Liver (tissue), 8 donors: ENCODE measurements at regions not wholly inside any gene's neighbourhood (a gene's known extent, or its start where the extent isn't known, plus 50 kb on each side); places are given as distances from the start of the nearest gene placed in this dataset.

Source experiments
- DNase-seq: peaks from one replicate; pipeline ENCODE4 v3.0.0-alpha.2; 2017; ENCODE audit warnings: low spot score
- H3K27ac ChIP-seq, 2 donors: one replicate each; pipeline ENCODE4 v1.7.0; 2013; ENCODE audit warnings: inconsistent platforms in 2 of 2, low read length in 2 of 2, control low read depth in 1 of 2, low read depth in 1 of 2, mild to moderate bottlenecking in 1 of 2
- H3K27me3 ChIP-seq, 4 donors: one replicate each; pipeline versions ENCODE4 v1.6.1 to v1.7.0; 2013; ENCODE audit warnings: low read length in 3 of 4, inconsistent platforms in 1 of 4, mild to moderate bottlenecking in 1 of 4, moderate library complexity in 1 of 4; ENCODE audit not compliant: control insufficient read depth in 4 of 4, insufficient read depth in 4 of 4
- H3K36me3 ChIP-seq, 4 donors: one replicate each; pipeline versions ENCODE4 v1.6.1 to v1.7.0; 2013; ENCODE audit warnings: low read length in 3 of 4, mild to moderate bottlenecking in 3 of 4, low read depth in 1 of 4, moderate library complexity in 1 of 4; ENCODE audit not compliant: control insufficient read depth in 4 of 4, insufficient read depth in 3 of 4
- H3K4me1 ChIP-seq, 4 donors: one replicate each; pipeline versions ENCODE4 v1.6.1 to v1.7.0; 2013; ENCODE audit warnings: low read length in 3 of 4, mild to moderate bottlenecking in 3 of 4, moderate library complexity in 1 of 4; ENCODE audit not compliant: control insufficient read depth in 4 of 4, insufficient read depth in 4 of 4
- H3K4me3 ChIP-seq, 3 donors: one replicate each; pipeline versions ENCODE4 v1.6.1 to v1.7.0; 2013; ENCODE audit warnings: low read length in 3 of 3, control low read depth in 1 of 3, low read depth in 1 of 3, mild to moderate bottlenecking in 1 of 3
- H3K9ac ChIP-seq, 2 donors: one replicate each; pipeline ENCODE4 v1.7.0; 2013; ENCODE audit warnings: low read length in 2 of 2, mild to moderate bottlenecking in 2 of 2, moderate library complexity in 2 of 2, control low read depth in 1 of 2, low read depth in 1 of 2
- H3K9me3 ChIP-seq, 4 donors: one replicate each; pipeline versions ENCODE4 v1.6.1 to v1.7.0; 2013; ENCODE audit warnings: low read length in 3 of 4; ENCODE audit not compliant: control insufficient read depth in 4 of 4
- EGR1 ChIP-seq, 2 donors: IDR thresholded peaks; 2 replicates each; pipeline ENCODE4 v1.6.1; 2016 to 2018; ENCODE audit warnings: antibody characterized with exemption in 2 of 2, low read depth in 2 of 2
- FOXA1 ChIP-seq: IDR thresholded peaks from 2 replicates; pipeline ENCODE4 v1.6.1; 2016; ENCODE audit warnings: antibody characterized with exemption
- FOXA2 ChIP-seq: IDR thresholded peaks from 2 replicates; pipeline ENCODE4 v1.6.1; 2016; ENCODE audit warnings: antibody characterized with exemption
- GABPA ChIP-seq, 2 donors: IDR thresholded peaks in 1 of 2; conservative IDR thresholded peaks in 1 of 2; 2 replicates each; pipeline ENCODE4 v1.6.1; 2016; ENCODE audit warnings: antibody characterized with exemption in 2 of 2, mild to moderate bottlenecking in 1 of 2, moderate library complexity in 1 of 2
- HNF4A ChIP-seq, 2 donors: conservative IDR thresholded peaks; 2 replicates each; pipeline ENCODE4 v1.6.1; 2016; ENCODE audit warnings: antibody characterized with exemption in 2 of 2, mild to moderate bottlenecking in 2 of 2
- HNF4G ChIP-seq: IDR thresholded peaks from 2 replicates; pipeline ENCODE4 v1.6.1; 2016; ENCODE audit warnings: antibody characterized with exemption
- JUND ChIP-seq, 2 donors: IDR thresholded peaks; 2 replicates each; pipeline ENCODE4 v1.6.1; 2016; ENCODE audit warnings: antibody characterized with exemption in 2 of 2
- NR2F2 ChIP-seq: IDR thresholded peaks from 2 replicates; pipeline ENCODE4 v1.6.1; 2016; ENCODE audit warnings: antibody characterized with exemption
- RAD21 ChIP-seq, 2 donors: IDR thresholded peaks; 2 replicates each; pipeline ENCODE4 v1.6.1; 2016; ENCODE audit warnings: antibody characterized with exemption in 2 of 2, mild to moderate bottlenecking in 2 of 2
- RXRA ChIP-seq, 2 donors: IDR thresholded peaks; 2 replicates each; pipeline ENCODE4 v1.6.1; 2017 to 2018; ENCODE audit warnings: antibody characterized with exemption in 2 of 2, mild to moderate bottlenecking in 1 of 2
- SP1 ChIP-seq: IDR thresholded peaks from 2 replicates; pipeline ENCODE4 v1.6.1; 2018; ENCODE audit warnings: antibody characterized with exemption, mild to moderate bottlenecking
- TAF1 ChIP-seq: conservative IDR thresholded peaks from 2 replicates; pipeline ENCODE4 v1.6.1; 2016; ENCODE audit warnings: antibody characterized with exemption, mild to moderate bottlenecking
- YY1 ChIP-seq: IDR thresholded peaks from 2 replicates; pipeline ENCODE4 v1.6.1; 2016; ENCODE audit warnings: antibody characterized with exemption, mild to moderate bottlenecking
- WGBS: extraction: QIAGEN DNeasy Blood & Tissue Kit; methylation state at CpG from one replicate; pipeline ENCODE4 v1.1.7; 2013; 5-methylcytosine and 5-hydroxymethylcytosine counted together
- TF ChIP-seq, protein P1 (sequence below): fragments of 150-350 bp; IDR thresholded peaks from 2 replicates; pipeline ENCODE4 v1.5.1; 2017; ENCODE audit warnings: improper control_type of control experiment, low read depth, low read length; ENCODE audit not compliant: missing input control
- TF ChIP-seq, protein P2 (sequence below): IDR thresholded peaks from 2 replicates; pipeline ENCODE4 v1.6.1; 2016; ENCODE audit warnings: antibody characterized with exemption, mild to moderate bottlenecking
- TF ChIP-seq, protein P3 (sequence below): IDR thresholded peaks from 2 replicates; pipeline ENCODE4 v1.6.1; 2016; ENCODE audit warnings: antibody characterized with exemption
- TF ChIP-seq, protein P4 (sequence below): IDR thresholded peaks from 2 replicates; pipeline ENCODE4 v1.6.1; 2016; ENCODE audit warnings: antibody characterized with exemption
- TF ChIP-seq, protein P5 (sequence below): IDR thresholded peaks from 2 replicates; pipeline ENCODE4 v1.6.1; 2016; ENCODE audit warnings: antibody characterized with exemption
- donor health status: healthy.
- donor health status: healthy.
- donor health status: healthy.
- donor health status: healthy.
- donor health status: healthy.

DNA sequence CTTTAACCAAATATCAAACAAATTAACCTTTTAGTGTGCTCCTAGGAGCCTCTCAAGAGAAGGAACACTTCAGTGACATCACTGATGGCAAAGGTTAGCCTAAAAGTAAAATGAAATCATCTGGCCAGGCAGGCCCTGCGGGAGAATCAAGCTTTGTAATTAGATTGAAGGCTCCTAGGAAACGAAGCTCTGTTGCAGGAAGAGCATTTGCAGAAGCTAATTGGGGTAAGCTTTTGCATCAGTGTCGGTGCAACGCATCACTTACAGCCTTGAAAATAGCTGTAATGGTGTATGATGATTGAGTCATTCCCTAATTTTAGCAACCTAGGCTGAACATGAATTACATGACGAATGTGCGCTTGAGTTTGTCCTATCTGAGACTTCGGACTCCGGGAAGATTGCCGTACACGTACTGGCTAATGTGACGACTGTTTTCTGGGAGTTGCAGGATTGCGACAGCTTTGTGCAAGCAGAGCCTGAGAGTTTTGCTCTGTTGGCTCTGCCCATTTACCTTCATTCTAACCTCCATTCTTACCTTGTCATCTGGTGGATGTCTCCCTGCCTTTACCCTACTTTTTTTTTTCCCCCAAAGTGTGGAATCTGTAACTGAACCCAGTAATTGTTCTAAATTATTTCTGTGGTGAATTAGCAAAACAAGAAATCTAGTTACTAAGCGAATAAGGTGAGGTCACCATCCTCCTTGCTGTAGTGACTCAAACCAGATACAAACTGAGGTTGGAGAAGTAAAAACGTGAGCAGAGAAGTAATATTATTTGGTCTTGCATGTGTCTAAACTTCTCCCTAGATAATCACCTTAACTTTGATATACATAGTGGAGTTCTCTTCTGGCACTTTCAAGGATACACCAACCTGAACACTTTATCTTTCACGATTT lies 675.9 kb upstream of the CITED2 start:
- Histone ChIP-seq H3K9ac (no peak overlapping the region), H3K9me3 (no peaks in the 10 kb centered on the region), H3K36me3 (no peaks in the 10 kb centered on the region), H3K4me3 (no peak overlapping the region), H3K27me3 (no peaks in the 10 kb centered on the region), H3K4me1 (peaks cover 0 to 12% (median 1%) of the 10 kb centered on the region in 4 donors), H3K27ac (peak overlapping the region; percentile 76 to 89)
- TF ChIP-seq GABPA (IDR thresholded peaks at IDR 0.05 in 1 of 2, conservative IDR thresholded peaks at IDR 0.05 in 1 of 2) = peak in 1 of 2 donors; percentile 60
- TF ChIP-seq, protein P1, sequence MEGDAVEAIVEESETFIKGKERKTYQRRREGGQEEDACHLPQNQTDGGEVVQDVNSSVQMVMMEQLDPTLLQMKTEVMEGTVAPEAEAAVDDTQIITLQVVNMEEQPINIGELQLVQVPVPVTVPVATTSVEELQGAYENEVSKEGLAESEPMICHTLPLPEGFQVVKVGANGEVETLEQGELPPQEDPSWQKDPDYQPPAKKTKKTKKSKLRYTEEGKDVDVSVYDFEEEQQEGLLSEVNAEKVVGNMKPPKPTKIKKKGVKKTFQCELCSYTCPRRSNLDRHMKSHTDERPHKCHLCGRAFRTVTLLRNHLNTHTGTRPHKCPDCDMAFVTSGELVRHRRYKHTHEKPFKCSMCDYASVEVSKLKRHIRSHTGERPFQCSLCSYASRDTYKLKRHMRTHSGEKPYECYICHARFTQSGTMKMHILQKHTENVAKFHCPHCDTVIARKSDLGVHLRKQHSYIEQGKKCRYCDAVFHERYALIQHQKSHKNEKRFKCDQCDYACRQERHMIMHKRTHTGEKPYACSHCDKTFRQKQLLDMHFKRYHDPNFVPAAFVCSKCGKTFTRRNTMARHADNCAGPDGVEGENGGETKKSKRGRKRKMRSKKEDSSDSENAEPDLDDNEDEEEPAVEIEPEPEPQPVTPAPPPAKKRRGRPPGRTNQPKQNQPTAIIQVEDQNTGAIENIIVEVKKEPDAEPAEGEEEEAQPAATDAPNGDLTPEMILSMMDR = no peak
- TF ChIP-seq, protein P2, sequence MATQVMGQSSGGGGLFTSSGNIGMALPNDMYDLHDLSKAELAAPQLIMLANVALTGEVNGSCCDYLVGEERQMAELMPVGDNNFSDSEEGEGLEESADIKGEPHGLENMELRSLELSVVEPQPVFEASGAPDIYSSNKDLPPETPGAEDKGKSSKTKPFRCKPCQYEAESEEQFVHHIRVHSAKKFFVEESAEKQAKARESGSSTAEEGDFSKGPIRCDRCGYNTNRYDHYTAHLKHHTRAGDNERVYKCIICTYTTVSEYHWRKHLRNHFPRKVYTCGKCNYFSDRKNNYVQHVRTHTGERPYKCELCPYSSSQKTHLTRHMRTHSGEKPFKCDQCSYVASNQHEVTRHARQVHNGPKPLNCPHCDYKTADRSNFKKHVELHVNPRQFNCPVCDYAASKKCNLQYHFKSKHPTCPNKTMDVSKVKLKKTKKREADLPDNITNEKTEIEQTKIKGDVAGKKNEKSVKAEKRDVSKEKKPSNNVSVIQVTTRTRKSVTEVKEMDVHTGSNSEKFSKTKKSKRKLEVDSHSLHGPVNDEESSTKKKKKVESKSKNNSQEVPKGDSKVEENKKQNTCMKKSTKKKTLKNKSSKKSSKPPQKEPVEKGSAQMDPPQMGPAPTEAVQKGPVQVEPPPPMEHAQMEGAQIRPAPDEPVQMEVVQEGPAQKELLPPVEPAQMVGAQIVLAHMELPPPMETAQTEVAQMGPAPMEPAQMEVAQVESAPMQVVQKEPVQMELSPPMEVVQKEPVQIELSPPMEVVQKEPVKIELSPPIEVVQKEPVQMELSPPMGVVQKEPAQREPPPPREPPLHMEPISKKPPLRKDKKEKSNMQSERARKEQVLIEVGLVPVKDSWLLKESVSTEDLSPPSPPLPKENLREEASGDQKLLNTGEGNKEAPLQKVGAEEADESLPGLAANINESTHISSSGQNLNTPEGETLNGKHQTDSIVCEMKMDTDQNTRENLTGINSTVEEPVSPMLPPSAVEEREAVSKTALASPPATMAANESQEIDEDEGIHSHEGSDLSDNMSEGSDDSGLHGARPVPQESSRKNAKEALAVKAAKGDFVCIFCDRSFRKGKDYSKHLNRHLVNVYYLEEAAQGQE = peak; percentile 72
- peak; percentile 91 for TF ChIP-seq SP1
- peak in 1 of 2 donors; percentile 74 for TF ChIP-seq EGR1 (IDR thresholded peaks at IDR 0.05; ENCODE audit: low read depth in 2 of 2)
- TF ChIP-seq, protein P3, sequence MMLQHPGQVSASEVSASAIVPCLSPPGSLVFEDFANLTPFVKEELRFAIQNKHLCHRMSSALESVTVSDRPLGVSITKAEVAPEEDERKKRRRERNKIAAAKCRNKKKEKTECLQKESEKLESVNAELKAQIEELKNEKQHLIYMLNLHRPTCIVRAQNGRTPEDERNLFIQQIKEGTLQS = peak; percentile 92
- TF ChIP-seq YY1 = peak; percentile 86
- peak; percentile 88 for TF ChIP-seq HNF4G
- TF ChIP-seq TAF1 = no peak
- peak; percentile 95 to 98 for TF ChIP-seq JUND (IDR thresholded peaks at IDR 0.05)
- peak; percentile 77 for TF ChIP-seq FOXA2
- no peak for TF ChIP-seq NR2F2
- peak; percentile 72 for TF ChIP-seq FOXA1
- TF ChIP-seq, protein P4, sequence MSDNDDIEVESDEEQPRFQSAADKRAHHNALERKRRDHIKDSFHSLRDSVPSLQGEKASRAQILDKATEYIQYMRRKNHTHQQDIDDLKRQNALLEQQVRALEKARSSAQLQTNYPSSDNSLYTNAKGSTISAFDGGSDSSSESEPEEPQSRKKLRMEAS = peak; percentile 76
- TF ChIP-seq, protein P5, sequence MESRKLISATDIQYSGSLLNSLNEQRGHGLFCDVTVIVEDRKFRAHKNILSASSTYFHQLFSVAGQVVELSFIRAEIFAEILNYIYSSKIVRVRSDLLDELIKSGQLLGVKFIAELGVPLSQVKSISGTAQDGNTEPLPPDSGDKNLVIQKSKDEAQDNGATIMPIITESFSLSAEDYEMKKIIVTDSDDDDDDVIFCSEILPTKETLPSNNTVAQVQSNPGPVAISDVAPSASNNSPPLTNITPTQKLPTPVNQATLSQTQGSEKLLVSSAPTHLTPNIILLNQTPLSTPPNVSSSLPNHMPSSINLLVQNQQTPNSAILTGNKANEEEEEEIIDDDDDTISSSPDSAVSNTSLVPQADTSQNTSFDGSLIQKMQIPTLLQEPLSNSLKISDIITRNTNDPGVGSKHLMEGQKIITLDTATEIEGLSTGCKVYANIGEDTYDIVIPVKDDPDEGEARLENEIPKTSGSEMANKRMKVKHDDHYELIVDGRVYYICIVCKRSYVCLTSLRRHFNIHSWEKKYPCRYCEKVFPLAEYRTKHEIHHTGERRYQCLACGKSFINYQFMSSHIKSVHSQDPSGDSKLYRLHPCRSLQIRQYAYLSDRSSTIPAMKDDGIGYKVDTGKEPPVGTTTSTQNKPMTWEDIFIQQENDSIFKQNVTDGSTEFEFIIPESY = peak; percentile 77
- TF ChIP-seq RAD21 (IDR thresholded peaks at IDR 0.05) = peak; percentile 66 to 69
- TF ChIP-seq RXRA (IDR thresholded peaks at IDR 0.05) = peak; percentile 42 to 88
- peak; percentile 90 to 98 for TF ChIP-seq HNF4A (conservative IDR thresholded peaks at IDR 0.05)
- 51% methylated on average over 15 of the region's 15 CpGs for WGBS
- DNase-seq = peak; percentile 38
